H9 (cell line): ENCODE measurements at regions not wholly inside any gene's neighbourhood (a gene's known extent, or its start where the extent isn't known, plus 50 kb on each side); places are given as distances from the start of the nearest gene placed in this dataset.

ENCODE experiments used
- DNase-seq: peaks from one replicate; pipeline ENCODE4 v3.0.0-alpha.2; 2017
- H2AFZ ChIP-seq: one replicate; pipeline ENCODE4 v1.6.1; 2013; ENCODE audit warnings: mild to moderate bottlenecking, low read length, control low read depth, moderate library complexity
- H2AK5ac ChIP-seq: 2 replicates; pipeline ENCODE4 v1.6.1; 2013; ENCODE audit warnings: low read length, control low read depth, mixed read lengths; ENCODE audit not compliant: insufficient read length
- H2BK120ac ChIP-seq: one replicate; pipeline ENCODE4 v1.6.1; 2013; ENCODE audit warnings: low read depth, mild to moderate bottlenecking, low read length, control low read depth, inconsistent platforms; ENCODE audit not compliant: poor library complexity, severe bottlenecking
- H2BK12ac ChIP-seq: 2 replicates; pipeline ENCODE4 v1.6.1; 2013; ENCODE audit warnings: low read length, control low read depth, mixed read lengths, low read depth; ENCODE audit not compliant: insufficient read length
- H2BK15ac ChIP-seq: 2 replicates; pipeline ENCODE4 v1.6.1; 2013; ENCODE audit warnings: low read depth, low read length, control low read depth
- H2BK20ac ChIP-seq: one replicate; pipeline ENCODE4 v1.6.1; 2013; ENCODE audit warnings: low read depth, mild to moderate bottlenecking, low read length, control low read depth, inconsistent platforms; ENCODE audit not compliant: poor library complexity, severe bottlenecking
- H2BK5ac ChIP-seq: 2 replicates; pipeline ENCODE4 v1.6.1; 2013; ENCODE audit warnings: low read length, control low read depth, mixed read lengths; ENCODE audit not compliant: insufficient read length
- H3K14ac ChIP-seq: 2 replicates; pipeline ENCODE4 v1.6.1; 2013; ENCODE audit warnings: low read length, control low read depth; ENCODE audit not compliant: insufficient read depth
- H3K18ac ChIP-seq: 2 replicates; pipeline ENCODE4 v1.6.1; 2013; ENCODE audit warnings: low read depth, mild to moderate bottlenecking, mixed read lengths, low read length, control low read depth; ENCODE audit not compliant: insufficient read length
- H3K23ac ChIP-seq: 2 replicates; pipeline ENCODE4 v1.6.1; 2013; ENCODE audit warnings: low read length, control low read depth, mixed read lengths, low read depth; ENCODE audit not compliant: insufficient read length
- H3K23me2 ChIP-seq: 2 replicates; pipeline ENCODE4 v1.6.1; 2013; ENCODE audit warnings: low read depth, mild to moderate bottlenecking, mixed read lengths, low read length, control low read depth; ENCODE audit not compliant: insufficient read length, poor library complexity, severe bottlenecking
- H3K27ac ChIP-seq: 2 replicates; pipeline ENCODE4 v1.5.1; 2013; ENCODE audit warnings: low read length, control low read depth, mixed read lengths, low read depth; ENCODE audit not compliant: insufficient read length
- H3K27me3 ChIP-seq: 2 replicates; pipeline ENCODE4 v1.6.1; 2013; ENCODE audit warnings: low read length, control low read depth, inconsistent platforms; ENCODE audit not compliant: insufficient read depth
- H3K4ac ChIP-seq: 2 replicates; pipeline ENCODE4 v1.6.1; 2013; ENCODE audit warnings: low read depth, mild to moderate bottlenecking, control low read depth, inconsistent platforms, low read length, moderate library complexity
- H3K4me1 ChIP-seq: 2 replicates; pipeline ENCODE4 v1.6.1; 2013; ENCODE audit warnings: low read length, control low read depth, inconsistent platforms; ENCODE audit not compliant: insufficient read depth
- H3K4me2 ChIP-seq: 2 replicates; pipeline ENCODE4 v1.6.1; 2013; ENCODE audit warnings: low read length, control low read depth, mixed read lengths; ENCODE audit not compliant: insufficient read length, insufficient read depth
- H3K56ac ChIP-seq: 2 replicates; pipeline ENCODE4 v1.6.1; 2013; ENCODE audit warnings: low read depth, mild to moderate bottlenecking, mixed read lengths, low read length, control low read depth; ENCODE audit not compliant: insufficient read length
- H3K79me1 ChIP-seq: 2 replicates; pipeline ENCODE4 v1.6.1; 2013; ENCODE audit warnings: low read depth, mild to moderate bottlenecking, moderate library complexity, low read length, control low read depth, inconsistent platforms; ENCODE audit not compliant: insufficient read depth, poor library complexity, severe bottlenecking
- H3K79me2 ChIP-seq: 2 replicates; pipeline ENCODE4 v1.6.1; 2013; ENCODE audit warnings: low read length, control low read depth, inconsistent platforms; ENCODE audit not compliant: insufficient read depth
- H3K9ac ChIP-seq: 2 replicates; pipeline ENCODE4 v1.6.1; 2013; ENCODE audit warnings: low read length, control low read depth, mixed read lengths; ENCODE audit not compliant: insufficient read length; ENCODE audit errors: extremely low read depth
- H3K9me3 ChIP-seq: one replicate; pipeline ENCODE4 v1.6.1; 2013; ENCODE audit warnings: low read depth, low read length, inconsistent platforms; ENCODE audit not compliant: control insufficient read depth
- H3T11ph ChIP-seq: one replicate; pipeline ENCODE4 v1.6.1; 2013; ENCODE audit warnings: mild to moderate bottlenecking, low read length, control low read depth, inconsistent platforms
- H4K20me1 ChIP-seq: one replicate; pipeline ENCODE4 v1.6.1; 2013; ENCODE audit not compliant: control insufficient read depth, insufficient read length, insufficient read depth
- H4K5ac ChIP-seq: 2 replicates; pipeline ENCODE4 v1.6.1; 2013; ENCODE audit warnings: low read depth, mild to moderate bottlenecking, mixed read lengths, low read length, control low read depth; ENCODE audit not compliant: insufficient read length
- H4K8ac ChIP-seq: replicated peaks from 2 replicates; pipeline ENCODE4 v1.6.1; 2013; ENCODE audit warnings: low read length, control low read depth, mixed read lengths, low read depth; ENCODE audit not compliant: insufficient read length
- H4K91ac ChIP-seq: 2 replicates; pipeline ENCODE4 v1.6.1; 2013; ENCODE audit warnings: low read depth, mild to moderate bottlenecking, moderate library complexity, mixed read lengths, low read length, control low read depth; ENCODE audit not compliant: insufficient read length
- H3K27ac Mint-ChIP-seq, 3 experiments: 2 replicates in 2 of 3; 3 replicates in 1 of 3; pipeline ENCODE4 v1.8.0; 2020 to 2021; ENCODE audit warnings: mixed read lengths in 3 of 3, mild to moderate bottlenecking in 1 of 3, moderate library complexity in 1 of 3
- H3K27me3 Mint-ChIP-seq: 2 replicates; pipeline ENCODE4 v1.8.0; 2021; ENCODE audit warnings: low read depth, mild to moderate bottlenecking, moderate library complexity, mixed read lengths
- H3K36me3 Mint-ChIP-seq, 3 experiments: 2 replicates in 2 of 3; 3 replicates in 1 of 3; pipeline ENCODE4 v1.8.0; 2020 to 2021; ENCODE audit warnings: low read depth in 3 of 3, mixed read lengths in 3 of 3; ENCODE audit not compliant: insufficient read depth in 1 of 3
- H3K4me1 Mint-ChIP-seq, 2 experiments: 2 replicates each; pipeline ENCODE4 v1.8.0; 2020; ENCODE audit warnings: mixed read lengths in 2 of 2
- H3K4me3 Mint-ChIP-seq, 2 experiments: 2 replicates in 1 of 2; 3 replicates in 1 of 2; pipeline ENCODE4 v1.8.0; 2020 to 2021; ENCODE audit warnings: mild to moderate bottlenecking in 2 of 2, mixed read lengths in 2 of 2, moderate library complexity in 1 of 2
- H3K9me3 Mint-ChIP-seq, 2 experiments: 2 replicates in 1 of 2; 3 replicates in 1 of 2; pipeline ENCODE4 v1.8.0; 2020; ENCODE audit warnings: mild to moderate bottlenecking in 2 of 2, mixed read lengths in 2 of 2, moderate library complexity in 1 of 2
- CTCF ChIP-seq: fragments of 200-600 bp; sonication (generic); conservative IDR thresholded peaks from 3 replicates; pipeline ENCODE4 v1.8.0; 2021; ENCODE audit warnings: antibody characterized with exemption, mild to moderate bottlenecking
- WGBS: extraction: QIAGEN DNeasy Blood & Tissue Kit; methylation state at CpG from one replicate; pipeline ENCODE4 v1.1.7; 2013; ENCODE audit warnings: missing lambda C conversion rate, low lambda C conversion rate, mixed read lengths; ENCODE audit not compliant: insufficient read length; ENCODE audit errors: extremely low coverage; 5-methylcytosine and 5-hydroxymethylcytosine counted together

- no peaks in the 10 kb centered on the region for H3K23me2 ChIP-seq
- Mint-ChIP-seq H3K4me1 (no peaks in the 10 kb centered on the region), H3K36me3 (no peaks in the 10 kb centered on the region), H3K27me3 (no peaks in the 10 kb centered on the region; the same call in 1 of the 2 replicates), H3K9me3 (no peaks in the 10 kb centered on the region), H3K27ac (no peak overlapping the region), H3K4me3 (no peak overlapping the region)
- no peak overlapping the region for H4K91ac ChIP-seq
- no peaks in the 10 kb centered on the region for H3K27me3 ChIP-seq
- no peak overlapping the region for H3K4me2 ChIP-seq
- H2BK5ac ChIP-seq, result no peak overlapping the region
- H2AFZ ChIP-seq, result no peak overlapping the region
- H3K9ac ChIP-seq, result no peak overlapping the region
- H3T11ph ChIP-seq, result no peak overlapping the region
- no peak for DNase-seq
- H3K23ac ChIP-seq, result no peak overlapping the region
- no peaks in the 10 kb centered on the region for H3K4me1 ChIP-seq
- H3K79me2 ChIP-seq, result no peaks in the 10 kb centered on the region
- H4K5ac ChIP-seq, result no peak overlapping the region
- no peak overlapping the region for H3K4ac ChIP-seq
- no peaks in the 10 kb centered on the region for H3K79me1 ChIP-seq
- H2BK15ac ChIP-seq, result no peak overlapping the region
- TF ChIP-seq CTCF, result no peak
- H3K27ac ChIP-seq, result no peak overlapping the region
- no peak overlapping the region for H2AK5ac ChIP-seq
- no peak overlapping the region for H3K56ac ChIP-seq
- H2BK120ac ChIP-seq, result no peak overlapping the region
- no peaks in the 10 kb centered on the region for H4K20me1 ChIP-seq
- H2BK12ac ChIP-seq, result no peak overlapping the region
- H3K14ac ChIP-seq, result no peak overlapping the region
- no peak overlapping the region for H4K8ac ChIP-seq
- H3K9me3 ChIP-seq, result no peaks in the 10 kb centered on the region
- no peak overlapping the region for H2BK20ac ChIP-seq
- H3K18ac ChIP-seq, result no peak overlapping the region
- no CpG with 5 or more reads among the region's 2 CpGs for WGBS
Measured at GRCh38 chr6:105503641-105504040, 100.8 kb upstream of the PREP start.
